ENCODE measurements at regions not wholly inside any gene's neighbourhood (a gene's known extent, or its start where the extent isn't known, plus 50 kb on each side); places are given as distances from the start of the nearest gene placed in this dataset.
"Not testable (repeated sequence)": the region's sequence is repeated elsewhere in the genome, so short reads cannot be mapped to it uniquely, and the experiment has no call there.

DNA sequence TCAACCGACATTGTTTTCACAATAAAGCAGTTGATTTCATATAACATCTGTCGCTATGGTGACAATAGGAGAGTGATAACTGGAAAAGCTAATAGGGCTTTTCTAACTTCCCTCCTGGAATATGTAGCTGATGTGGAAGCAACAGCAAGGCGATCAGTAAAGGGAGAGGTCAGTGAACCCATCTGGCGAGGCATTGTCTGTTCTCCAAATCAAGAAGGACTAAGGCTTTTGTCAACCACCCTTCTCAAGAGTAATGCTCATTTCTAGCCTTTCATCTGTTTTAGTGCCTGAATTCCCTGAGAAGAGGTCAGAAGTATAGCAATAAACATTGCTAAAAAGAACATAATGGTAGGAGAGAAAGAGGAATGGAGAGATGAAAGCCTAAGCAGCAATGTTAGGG lies 201.3 kb downstream of the AKAP7 start:
- no peak for DNase-seq (ENCODE audit: low spot score)

DNA sequence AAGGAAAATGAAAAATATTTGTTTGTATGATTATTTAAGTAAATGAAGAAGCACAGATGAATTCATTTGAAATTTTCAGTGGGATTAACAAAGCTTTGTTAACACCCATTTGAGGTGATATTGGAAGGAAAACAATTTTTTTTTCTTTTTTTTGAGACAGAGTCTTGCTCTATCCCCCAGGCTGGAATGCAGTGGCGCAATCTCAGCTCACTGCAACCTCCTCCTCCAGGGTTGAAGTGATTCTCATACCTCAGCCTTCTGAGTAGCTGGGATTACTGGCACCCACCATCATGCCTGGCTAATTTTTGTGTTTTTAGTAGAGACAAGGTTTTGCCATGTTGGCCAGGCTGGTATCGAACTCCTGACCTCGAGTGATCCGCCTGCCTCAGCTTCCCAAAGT lies 211.6 kb downstream of the AKAP7 start:
- DNase-seq (ENCODE audit: low spot score): not testable (repeated sequence)

DNA sequence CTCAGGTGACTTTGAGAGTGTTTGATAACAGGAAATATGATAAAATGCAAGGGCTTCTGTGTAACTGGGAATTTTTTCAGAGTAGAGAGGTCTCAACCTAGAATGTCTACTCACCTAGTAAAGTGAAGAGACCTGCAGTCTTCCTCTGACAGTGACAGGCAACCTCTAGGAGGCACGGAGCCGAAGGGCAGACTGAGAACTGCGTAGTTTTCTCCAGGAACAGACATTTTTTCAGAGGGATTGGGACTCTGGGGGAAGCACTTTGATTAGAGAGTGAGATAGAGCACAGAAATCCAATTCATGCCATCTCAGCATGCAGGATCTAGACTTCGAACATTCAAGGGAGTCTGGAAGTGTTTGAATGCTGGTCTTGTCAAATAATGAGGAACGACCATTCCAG lies 213.3 kb downstream of the AKAP7 start:
- no peak for DNase-seq (ENCODE audit: low spot score)

DNA sequence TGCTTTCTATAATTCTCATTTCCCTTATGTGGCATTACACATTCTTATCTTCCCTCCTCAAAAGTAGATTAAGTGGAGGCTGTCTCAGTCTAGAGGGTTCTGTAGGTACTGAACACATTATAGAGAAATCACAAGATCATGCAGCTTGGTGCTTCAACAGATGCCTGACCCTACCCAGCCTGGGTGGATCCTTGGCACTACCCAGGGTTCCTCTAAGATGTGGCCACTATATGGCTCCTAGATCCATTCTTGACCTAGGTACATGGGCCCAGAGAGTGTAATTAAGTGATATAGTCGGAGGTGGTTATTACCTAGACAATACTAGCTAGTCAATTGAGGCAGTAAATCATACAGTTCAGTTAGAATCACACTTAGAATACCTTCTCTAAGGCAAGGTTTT lies 213.9 kb downstream of the AKAP7 start:
- no peak for DNase-seq (ENCODE audit: low spot score)

DNA sequence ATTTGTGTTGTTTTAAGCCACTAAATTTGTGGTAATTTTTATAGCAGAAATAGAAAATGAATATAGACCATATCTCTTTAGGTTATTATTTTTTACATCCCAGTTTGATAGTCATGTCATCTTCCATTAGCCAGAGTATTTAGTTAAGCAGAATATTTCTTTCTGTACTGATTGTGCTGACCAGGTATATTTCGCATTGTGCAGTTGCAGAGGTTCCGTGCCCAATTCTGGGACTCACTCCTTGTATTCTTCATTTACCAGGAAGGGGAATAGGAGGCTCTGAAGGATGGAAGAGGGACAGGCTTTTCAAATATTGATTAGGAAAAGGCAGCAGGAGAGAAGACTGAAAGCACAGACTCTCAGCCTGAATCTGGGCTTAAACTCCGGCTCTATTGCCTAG lies 217.8 kb downstream of the AKAP7 start:
- DNase-seq (ENCODE audit: low spot score): no peak

DNA sequence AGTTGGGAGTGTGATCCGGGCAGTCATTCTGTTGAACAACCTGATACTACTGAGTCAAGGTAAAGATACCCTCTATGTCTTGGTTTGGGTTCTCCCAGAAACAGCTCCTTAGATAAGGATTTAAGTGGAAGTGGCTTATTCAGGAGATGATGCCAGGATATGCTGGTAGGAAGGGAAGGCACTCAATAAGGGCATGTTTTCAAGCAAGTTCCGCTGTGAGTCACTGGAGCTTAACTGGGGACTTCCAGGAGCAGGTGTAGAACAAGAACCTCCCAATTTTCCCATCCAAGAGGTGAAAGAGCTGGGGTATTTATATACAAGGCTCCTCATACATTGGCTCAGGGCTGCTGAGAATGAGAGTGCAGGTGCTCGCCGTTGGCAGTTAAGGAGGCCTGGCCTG lies 218.6 kb downstream of the AKAP7 start:
- DNase-seq (ENCODE audit: low spot score): no peak

DNA sequence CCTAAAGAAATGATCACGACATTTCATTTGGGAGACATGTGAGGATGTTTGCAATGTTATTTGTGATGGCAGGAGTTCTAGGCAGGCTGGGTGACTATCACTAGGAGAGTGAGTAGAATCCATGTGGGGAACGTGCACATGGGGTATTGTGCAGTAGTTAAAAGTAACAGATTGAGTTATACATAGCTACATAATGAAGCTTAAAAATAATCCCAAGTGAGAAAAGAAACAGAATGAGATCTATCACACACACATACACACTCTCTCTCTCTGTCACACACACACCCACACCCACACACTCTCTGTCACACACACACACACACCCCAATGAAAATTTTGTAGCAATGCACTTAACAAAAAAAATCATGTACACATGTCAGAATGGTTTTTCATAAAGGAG lies 218.7 kb upstream of the ARG1 start:
- DNase-seq (ENCODE audit: low spot score): peak; percentile 34

DNA sequence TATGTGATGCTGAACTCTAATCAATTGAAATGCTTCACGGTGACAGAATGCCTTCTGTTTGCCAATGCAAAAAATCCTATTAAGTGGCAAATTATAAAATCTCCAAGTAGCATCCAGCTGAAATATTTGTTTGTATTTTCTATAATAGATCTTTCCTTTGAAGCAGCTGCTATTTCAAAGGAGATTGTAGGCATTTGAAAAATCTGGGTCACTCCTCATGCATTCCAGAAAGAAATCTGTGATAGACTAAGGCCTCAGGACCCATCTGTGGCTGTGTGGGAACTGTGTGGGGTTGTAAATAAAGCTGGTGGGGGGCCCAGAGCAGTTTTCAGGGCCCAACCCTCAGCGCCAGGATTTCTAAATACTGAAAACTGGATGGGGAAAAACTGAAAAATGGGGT lies 216.9 kb upstream of the ARG1 start:
- no peak for DNase-seq (ENCODE audit: low spot score)

DNA sequence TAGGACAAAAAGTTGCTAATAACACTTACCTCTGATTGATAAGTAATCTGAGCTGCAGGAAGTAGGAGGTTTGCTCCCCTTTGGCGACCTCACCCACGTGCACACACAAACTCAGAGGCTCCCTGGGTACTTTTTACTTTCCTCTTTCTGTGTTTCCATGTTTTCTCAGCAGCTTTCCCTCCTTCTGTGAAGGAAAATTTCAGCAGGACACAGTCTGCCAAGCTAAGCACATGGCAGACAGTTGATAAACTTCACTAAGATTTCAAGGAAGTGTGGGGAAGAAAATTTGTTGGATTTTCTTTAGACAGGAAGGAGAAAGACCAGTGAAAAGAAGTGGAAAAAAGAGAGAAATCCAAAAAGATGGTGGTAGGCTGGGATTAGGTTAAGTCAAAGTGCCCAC lies 215.5 kb upstream of the ARG1 start:
- no peak for DNase-seq (ENCODE audit: low spot score)

DNA sequence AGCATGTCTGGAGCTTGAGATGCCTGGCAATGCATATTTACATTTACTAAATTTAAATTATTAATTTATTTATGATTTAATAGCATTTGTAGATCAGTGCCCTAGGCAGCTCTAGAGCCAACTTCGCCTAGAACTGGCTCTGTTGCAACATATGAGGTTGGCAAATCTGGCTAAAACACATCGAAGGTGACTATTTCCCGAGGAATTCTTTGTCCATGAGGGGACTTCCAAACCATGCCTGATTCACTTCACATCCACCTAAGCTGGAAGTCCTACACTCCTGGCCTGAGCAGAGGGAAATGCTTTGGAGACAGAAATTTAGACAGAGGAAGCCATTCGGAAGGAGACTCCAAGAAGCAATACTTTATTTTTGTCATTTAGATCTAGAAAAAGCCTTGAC lies 211.0 kb upstream of the ARG1 start:
- DNase-seq (ENCODE audit: low spot score): no peak

DNA sequence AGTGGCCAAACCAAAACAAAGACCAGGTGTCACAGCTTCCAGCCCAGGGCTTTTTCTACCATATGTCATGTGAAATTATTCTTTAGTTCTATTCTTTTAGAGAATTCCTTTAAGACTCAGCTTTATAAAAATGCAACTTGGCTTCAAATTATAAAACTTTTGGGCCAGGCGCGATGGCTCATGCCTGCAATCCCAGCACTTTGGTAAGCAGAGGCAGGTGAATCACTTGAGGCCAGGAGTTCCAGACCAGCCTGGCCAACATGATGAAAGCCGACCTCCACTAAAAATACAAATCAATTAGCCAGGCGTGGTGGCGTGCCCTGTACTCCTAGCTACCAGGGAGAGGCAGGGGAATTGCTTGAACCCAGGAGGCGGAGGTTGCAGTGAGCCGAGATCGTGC lies 210.3 kb upstream of the ARG1 start:
- DNase-seq (ENCODE audit: low spot score): no peak

DNA sequence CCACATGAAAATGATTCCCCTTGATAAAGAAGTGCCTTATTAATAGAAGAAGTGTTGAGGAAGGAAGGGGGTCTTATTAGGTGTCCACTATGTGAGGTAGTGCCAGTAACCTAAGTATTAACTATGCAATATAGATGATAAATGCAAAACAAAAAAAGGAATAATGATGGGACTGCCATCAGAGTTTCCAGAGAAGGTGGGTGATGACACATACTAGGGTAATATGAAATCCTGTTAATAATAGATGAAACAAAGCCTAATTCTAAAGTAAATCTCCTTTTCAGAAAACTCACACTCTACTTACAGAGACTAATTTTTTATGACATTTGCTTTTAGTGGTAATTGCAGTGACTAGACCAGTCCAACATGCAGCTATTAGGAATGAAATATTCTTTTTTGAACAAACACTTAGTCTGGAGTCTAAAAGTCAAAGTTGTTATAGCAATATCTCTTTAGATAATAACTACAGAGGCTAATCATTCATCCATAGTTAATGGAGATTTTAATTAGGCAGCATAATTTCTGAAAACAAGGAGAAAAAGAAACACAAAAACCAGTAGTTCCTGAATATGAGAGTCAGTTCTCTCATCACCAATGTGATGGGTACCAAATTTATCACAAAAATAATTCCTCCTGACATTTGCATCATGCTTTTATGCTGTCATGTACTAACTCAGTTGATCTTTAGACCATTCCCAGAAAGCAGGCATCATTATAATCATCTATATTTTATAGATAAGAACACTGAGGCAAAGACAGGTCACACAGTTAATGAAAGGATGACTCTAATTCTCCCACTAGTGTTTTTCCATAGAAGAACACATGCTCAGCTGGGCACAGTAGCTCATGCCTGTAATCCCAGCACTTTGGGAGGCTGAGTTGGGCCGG lies 208.8 kb upstream of the ARG1 start:
- no peak for DNase-seq (ENCODE audit: low spot score)

DNA sequence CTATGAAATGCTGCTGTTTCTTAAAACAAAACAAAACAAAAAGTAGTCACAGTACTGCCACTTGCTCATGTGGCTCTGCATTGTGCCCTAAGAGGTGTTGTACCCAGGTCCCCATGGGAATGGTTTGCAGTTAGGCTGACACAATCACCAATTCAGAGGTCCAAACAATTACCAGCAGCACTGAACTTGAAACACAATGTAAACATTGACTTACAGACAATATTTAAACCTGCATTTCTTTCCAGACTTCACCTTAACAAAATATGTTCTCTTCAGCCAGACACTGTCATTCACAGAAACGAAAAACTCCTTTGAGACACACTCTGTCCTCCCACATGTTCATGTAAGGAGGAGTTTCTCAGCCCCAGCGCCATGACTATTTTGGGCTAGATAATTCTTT lies 206.8 kb upstream of the ARG1 start:
- no peak for DNase-seq (ENCODE audit: low spot score)

DNA sequence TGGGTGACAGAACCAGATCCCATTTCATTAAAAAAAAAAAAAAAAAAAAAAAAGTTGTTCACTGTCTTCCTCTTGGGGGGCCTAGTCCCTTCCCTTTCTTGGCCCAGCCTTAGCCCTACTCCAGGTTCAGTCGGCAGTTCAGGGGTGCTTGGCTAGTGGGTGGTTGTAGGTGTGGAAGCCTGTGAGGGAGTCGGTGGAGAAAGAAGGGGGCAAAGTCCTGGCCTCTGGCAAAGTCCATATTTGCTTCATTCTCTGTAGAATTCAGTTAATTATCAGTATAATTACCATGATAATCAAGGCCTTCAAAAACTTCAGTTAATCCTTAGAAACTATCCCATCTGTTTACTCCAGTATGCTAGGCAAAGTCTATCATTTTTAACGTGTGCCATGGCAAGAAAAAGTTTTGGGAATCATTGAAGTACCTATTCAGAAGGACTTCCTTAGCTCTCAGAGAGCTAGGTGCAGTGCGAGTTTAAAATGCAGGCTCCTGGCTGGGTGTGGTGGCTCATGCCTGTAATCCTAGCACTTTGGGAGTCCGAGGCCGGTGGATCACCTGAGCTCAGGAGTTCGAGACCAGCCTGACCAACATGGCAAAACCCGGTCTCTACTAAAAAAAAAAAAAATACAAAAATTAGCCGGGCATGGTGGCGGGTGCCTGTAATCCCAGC lies 205.7 kb upstream of the ARG1 start:
- DNase-seq (ENCODE audit: low spot score): no peak

DNA sequence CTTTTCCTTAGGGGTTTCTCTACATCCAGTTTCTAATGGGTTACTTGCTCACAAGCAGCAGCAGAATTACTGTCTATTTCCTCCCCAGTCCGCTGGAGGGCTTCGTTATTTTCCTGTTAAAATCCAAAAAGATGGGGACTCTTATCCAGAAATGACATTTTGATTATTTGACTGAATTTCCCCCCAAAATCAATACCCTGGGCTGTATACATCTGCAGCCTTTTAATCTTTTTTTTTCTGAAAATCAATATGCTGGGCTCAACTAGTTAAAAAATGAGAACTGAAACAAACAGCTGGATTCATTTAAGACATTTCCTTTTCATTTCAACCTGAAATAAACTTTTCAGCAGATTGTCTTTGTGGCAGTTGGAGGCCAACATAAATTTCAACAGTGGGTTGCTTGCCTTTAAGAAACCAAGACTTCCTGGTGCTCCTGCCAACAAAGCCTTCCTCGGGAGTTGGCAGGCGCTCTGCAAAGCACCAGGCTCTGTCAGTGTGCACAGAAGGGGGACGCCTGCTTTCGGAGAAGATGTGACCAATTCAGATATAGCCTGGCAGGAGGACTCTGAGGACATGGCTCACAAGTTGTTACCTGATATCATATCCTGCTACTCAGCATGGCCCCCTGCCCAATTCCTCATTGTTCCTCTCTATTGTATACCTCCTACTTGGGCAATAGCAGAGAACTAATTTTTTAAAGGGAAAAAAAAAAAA lies 204.7 kb upstream of the ARG1 start:
- DNase-seq (ENCODE audit: low spot score): peak; percentile 82

DNA sequence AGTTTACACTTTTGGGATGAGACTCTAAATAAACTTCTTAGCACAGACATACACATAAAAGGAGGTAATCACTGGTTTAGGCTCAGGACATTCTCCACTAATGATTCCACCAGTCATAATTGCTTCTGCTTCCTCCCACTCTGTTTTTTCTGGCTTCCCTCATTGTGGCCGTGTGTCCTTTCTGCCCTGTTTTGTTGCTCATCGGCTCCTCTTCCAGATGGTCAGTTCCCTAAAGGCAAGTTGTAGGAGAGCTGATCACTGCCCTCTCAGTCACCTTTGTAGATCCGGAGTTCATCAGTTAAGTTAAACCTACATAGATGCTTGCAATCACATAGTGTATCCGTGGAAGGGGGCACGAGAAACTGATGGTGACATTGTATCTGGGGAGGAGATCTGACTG lies 200.5 kb upstream of the ARG1 start:
- DNase-seq (ENCODE audit: low spot score): no peak

DNA sequence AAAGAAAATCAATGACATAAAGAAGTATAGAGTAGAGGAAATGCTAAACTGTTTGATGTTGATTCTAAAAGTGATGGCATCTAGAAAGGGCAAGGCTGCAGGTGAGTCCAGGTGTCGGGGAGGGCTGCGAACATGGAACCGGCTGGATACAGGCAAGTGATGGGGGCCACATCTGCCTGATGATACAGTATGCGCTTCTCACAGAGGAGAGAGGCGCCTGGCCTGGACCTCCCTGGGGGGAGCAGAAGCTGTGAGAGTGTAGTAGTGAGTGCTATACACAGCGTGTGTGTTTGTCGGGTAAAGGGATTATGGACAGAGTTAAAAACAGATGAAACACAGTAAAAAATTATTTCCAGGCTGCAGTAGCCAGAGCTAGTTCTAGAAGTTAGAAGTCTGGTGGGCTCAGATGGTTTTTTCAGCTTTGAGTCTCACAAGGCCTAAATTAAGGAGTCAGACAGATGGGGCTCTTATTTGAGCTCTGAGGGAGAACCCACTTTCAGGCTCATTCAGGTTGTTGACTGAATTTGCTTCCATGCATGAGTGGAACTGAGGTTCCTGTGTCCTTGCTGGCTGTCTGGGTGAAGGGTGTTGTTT lies 195.8 kb upstream of the ARG1 start:
- no peak for DNase-seq (ENCODE audit: low spot score)

DNA sequence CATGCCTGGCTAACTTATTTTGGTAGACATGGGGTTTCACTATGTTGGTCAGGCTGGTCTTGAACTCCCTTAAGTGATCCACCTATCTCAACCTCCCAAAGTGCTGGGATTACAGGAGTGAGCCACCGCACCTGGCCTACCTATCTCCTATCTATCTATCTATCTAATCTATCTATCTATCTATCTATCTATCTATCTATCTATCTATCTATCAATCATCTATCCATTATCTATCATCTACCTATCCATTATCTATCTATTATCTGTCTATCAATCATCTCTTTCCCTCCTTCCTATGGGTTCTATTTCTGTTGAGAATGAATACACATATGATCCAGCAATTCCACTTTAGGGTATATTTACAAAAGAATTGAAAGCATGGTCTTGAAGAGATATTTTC lies 194.2 kb upstream of the ARG1 start:
- DNase-seq (ENCODE audit: low spot score): no peak

DNA sequence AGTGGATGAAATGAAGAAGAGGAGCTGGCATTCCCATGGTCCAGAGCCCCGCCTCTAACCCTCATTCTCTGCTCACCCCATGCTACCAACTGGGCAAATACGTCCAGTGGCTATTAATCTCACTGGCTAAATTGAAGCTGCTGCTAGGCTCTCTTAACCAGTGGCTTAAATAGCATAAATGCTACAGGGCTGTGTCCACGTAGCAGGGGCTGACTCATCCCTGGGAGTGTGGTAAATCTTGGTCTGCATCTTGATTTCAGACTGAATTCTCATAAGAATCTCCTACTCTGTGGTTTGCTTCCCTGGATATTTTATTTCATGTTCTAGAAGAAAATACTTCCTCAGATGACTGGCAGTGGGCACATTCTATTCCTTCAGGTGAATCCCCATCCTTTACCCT lies 193.1 kb upstream of the ARG1 start:
- no peak for DNase-seq (ENCODE audit: low spot score)

DNA sequence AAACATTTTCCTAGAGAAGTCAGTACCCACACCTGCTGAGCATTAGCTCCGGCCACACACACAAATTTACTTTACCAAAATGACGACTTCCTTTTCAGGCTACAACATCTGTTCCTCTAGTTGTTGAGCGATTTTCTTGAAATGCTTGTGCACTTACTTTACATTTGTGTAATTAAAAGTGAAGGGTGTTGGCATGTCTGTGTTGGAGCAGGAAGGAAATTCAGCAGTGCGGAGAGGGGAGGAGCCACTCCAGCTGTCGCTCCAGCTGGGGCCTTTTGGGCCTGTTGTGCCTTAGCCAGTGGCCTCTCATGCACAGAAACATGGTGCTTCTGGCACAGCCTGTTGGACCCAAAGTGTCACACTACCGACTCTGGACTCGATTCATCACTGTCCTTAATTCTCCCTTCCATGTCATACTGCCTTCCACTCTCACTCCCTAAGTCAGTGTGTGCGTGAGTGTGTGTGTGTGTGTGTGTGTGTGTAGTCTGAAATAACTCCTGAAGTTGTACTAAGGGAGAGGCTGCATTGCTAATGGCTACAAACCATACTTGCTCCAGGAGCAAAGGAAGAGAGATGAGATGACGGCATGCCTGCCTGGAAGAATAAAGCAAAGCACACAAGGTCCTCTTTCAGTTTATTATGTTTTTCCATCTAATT lies 191.8 kb upstream of the ARG1 start:
- DNase-seq (ENCODE audit: low spot score): no peak

DNA sequence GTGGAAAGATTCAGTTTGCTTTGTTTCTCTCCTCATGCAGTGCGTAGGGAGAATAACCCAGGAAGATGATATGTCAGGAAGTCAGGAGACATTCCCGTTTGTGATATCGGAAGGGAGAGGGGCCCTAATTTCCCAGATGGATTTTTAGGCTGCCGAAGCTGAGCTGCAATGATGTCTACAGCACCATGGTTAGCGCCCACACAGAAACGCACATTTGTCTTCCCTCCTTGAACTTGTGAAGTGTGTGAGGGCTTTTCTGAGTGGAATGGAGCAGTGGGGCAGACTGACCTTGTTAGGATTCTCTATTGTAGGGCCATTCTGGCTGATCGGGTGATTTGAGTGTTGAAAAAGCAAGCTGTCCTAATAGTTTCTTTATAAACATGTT lies 191.3 kb upstream of the ARG1 start:
- peak; percentile 28 for DNase-seq (ENCODE audit: low spot score)

DNA sequence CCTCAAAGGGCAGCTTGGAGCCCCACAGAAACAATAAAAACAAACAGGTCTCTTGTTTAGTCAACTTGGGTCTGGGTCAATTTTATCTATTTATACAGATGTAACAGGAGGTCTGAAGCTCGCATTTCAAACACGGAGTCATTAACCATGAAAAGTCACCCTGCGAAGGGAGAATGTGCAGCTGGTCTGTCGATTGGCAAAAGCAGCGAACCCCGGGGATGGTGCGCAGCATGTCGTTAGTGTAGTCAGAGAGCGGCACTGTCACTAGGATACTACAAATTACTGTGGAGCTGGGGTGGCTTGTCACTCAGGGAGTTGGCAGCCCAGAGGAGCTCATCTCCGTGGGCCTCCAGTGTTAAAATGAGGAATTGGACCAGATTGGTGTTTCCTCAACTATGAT lies 190.4 kb upstream of the ARG1 start:
- peak; percentile 71 for DNase-seq (ENCODE audit: low spot score)
